K562 (cell line): ENCODE measurements at regions not wholly inside any gene's neighbourhood (a gene's known extent, or its start where the extent isn't known, plus 50 kb on each side); places are given as distances from the start of the nearest gene placed in this dataset.

Experiments used
- CBFB ChIP-seq: sonication (generic); formaldehyde crosslinking; IDR thresholded peaks from 2 replicates; pipeline ENCODE4 v1.4.0; 2020; ENCODE audit warnings: mild to moderate bottlenecking, missing genetic modification reagents
- CBX8 ChIP-seq: fragments of 200-600 bp; sonication (generic); IDR thresholded peaks from 2 replicates; pipeline ENCODE4 v1.6.1; 2012; ENCODE audit warnings: borderline replicate concordance, mixed run types, low read depth, mild to moderate bottlenecking, moderate library complexity, mixed read lengths, low read length, control low read depth, inconsistent platforms; ENCODE audit not compliant: poor library complexity, severe bottlenecking; ENCODE audit errors: extremely low read depth
- CHAMP1 ChIP-seq: fragments of 450-650 bp; IDR thresholded peaks from 2 replicates; pipeline ENCODE4 v1.6.1; 2016; ENCODE audit warnings: mild to moderate bottlenecking
- FOXO4 ChIP-seq: fragments of 450-650 bp; formaldehyde crosslinking; IDR thresholded peaks from 2 replicates; pipeline ENCODE4 v1.4.0; 2020; ENCODE audit warnings: mild to moderate bottlenecking, moderate library complexity
- MAFK ChIP-seq: IDR thresholded peaks from 2 replicates; pipeline ENCODE4 v1.6.1; 2011; ENCODE audit warnings: low read length, improper control_type of control experiment
- MTA2 ChIP-seq: fragments of 450-650 bp; IDR thresholded peaks from 2 replicates; pipeline ENCODE4 v1.6.1; 2016; ENCODE audit warnings: low read depth
- NFYB ChIP-seq: IDR thresholded peaks from 2 replicates; pipeline ENCODE4 v1.6.1; 2011; ENCODE audit warnings: mild to moderate bottlenecking, moderate library complexity; ENCODE audit not compliant: insufficient read length; ENCODE audit errors: extremely low read depth
- RAD21 ChIP-seq, 2 experiments: fragments of 250-450 bp in 1 of 2; fragments of 450-650 bp in 1 of 2; sonication (Bioruptor Pico) in 1 of 2; formaldehyde crosslinking in 1 of 2; IDR thresholded peaks in 1 of 2; conservative IDR thresholded peaks in 1 of 2; 2 replicates each; pipeline versions ENCODE4 v1.4.0 to v1.8.0; 2020 to 2022; ENCODE audit warnings: mild to moderate bottlenecking in 2 of 2, moderate library complexity in 1 of 2
- SOX6 ChIP-seq: fragments of 450-650 bp; IDR thresholded peaks from 2 replicates; pipeline ENCODE4 v1.6.1; 2014; ENCODE audit warnings: mild to moderate bottlenecking
- WHSC1 ChIP-seq: IDR thresholded peaks from one replicate; pipeline ENCODE4 v1.6.1; 2012; ENCODE audit warnings: low read length, control low read depth, inconsistent platforms
- YY1 ChIP-seq, 3 experiments: IDR thresholded peaks; 2 replicates each; pipeline ENCODE4 v1.6.1; 2011; ENCODE audit warnings: low read length in 2 of 3, mild to moderate bottlenecking in 2 of 3, moderate library complexity in 2 of 3, borderline replicate concordance in 1 of 3, control low read depth in 1 of 3, low read depth in 1 of 3; ENCODE audit not compliant: insufficient read depth in 3 of 3, insufficient replicate concordance in 2 of 3, control insufficient read depth in 1 of 3, insufficient read length in 1 of 3; ENCODE audit errors: extremely low read depth in 1 of 3
- ZC3H4 ChIP-seq: sonication (generic); formaldehyde crosslinking; IDR thresholded peaks from 2 replicates; pipeline ENCODE4 v1.9.0; 2021; ENCODE audit warnings: missing genetic modification reagents, borderline replicate concordance
- ZNF280A ChIP-seq: fragments of 450-650 bp; IDR thresholded peaks from 2 replicates; pipeline ENCODE4 v1.6.1; 2018; ENCODE audit warnings: mild to moderate bottlenecking, low read depth; ENCODE audit not compliant: partially characterized antibody
- ZNF77 ChIP-seq: fragments of 250-450 bp; sonication (Bioruptor Pico); IDR thresholded peaks from 2 replicates; pipeline ENCODE4 v1.5.0; 2020
- ZZZ3 ChIP-seq: fragments of 450-650 bp; IDR thresholded peaks from 2 replicates; pipeline ENCODE4 v1.6.1; 2016; ENCODE audit warnings: antibody characterized with exemption, mild to moderate bottlenecking, moderate library complexity
- TF ChIP-seq, protein P1 (sequence below): fragments of 250-450 bp; sonication (Bioruptor Pico); IDR thresholded peaks from 2 replicates; pipeline ENCODE4 v1.8.0; 2021; ENCODE audit warnings: borderline replicate concordance, mild to moderate bottlenecking, moderate library complexity; ENCODE audit not compliant: poor library complexity, severe bottlenecking
- TF ChIP-seq, protein P2 (sequence below), 3 experiments: IDR thresholded peaks in 2 of 3; conservative IDR thresholded peaks in 1 of 3; 2 replicates each; pipeline ENCODE4 v1.5.1; 2011 to 2012; ENCODE audit warnings: low read length in 3 of 3, mild to moderate bottlenecking in 3 of 3, control low read depth in 2 of 3, improper control_type of control experiment in 1 of 3, inconsistent platforms in 1 of 3, low read depth in 1 of 3, mixed read lengths in 1 of 3, moderate library complexity in 1 of 3; ENCODE audit not compliant: insufficient read depth in 2 of 3

GRCh38 chr4:55184600-55185523 lies 59.5 kb upstream of the KDR start (continued):
- TF ChIP-seq, protein P1, sequence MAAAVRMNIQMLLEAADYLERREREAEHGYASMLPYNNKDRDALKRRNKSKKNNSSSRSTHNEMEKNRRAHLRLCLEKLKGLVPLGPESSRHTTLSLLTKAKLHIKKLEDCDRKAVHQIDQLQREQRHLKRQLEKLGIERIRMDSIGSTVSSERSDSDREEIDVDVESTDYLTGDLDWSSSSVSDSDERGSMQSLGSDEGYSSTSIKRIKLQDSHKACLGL (CRISPR knock-in tag), result no peak
- TF ChIP-seq CBX8 (no peak), FOXO4 (no peak), ZC3H4 (CRISPR knock-in tag) (no peak), CHAMP1 (no peak), RAD21 (CRISPR knock-in tag; conservative IDR thresholded peaks at IDR 0.05 in 1 of 2, IDR thresholded peaks at IDR 0.05 in 1 of 2) (peak; percentile 61), WHSC1 (no peak), SOX6 (0 out of 2 replicates have a peak, but pooled peaks have one; percentile 14), MAFK (no peak), MTA2 (no peak), YY1 (IDR thresholded peaks at IDR 0.05; ENCODE audit: borderline replicate concordance in 1 of 3, control insufficient read depth in 1 of 3, extremely low read depth in 1 of 3, insufficient read depth in 3 of 3, insufficient read length in 1 of 3, insufficient replicate concordance in 2 of 3, low read depth in 1 of 3, low read length in 2 of 3) (peak in 1 of 3 experiments; percentile 63), ZNF280A (no peak), ZNF77 (no peak), ZZZ3 (no peak), CBFB (CRISPR knock-in tag) (no peak), NFYB (no peak)
- TF ChIP-seq, protein P2, sequence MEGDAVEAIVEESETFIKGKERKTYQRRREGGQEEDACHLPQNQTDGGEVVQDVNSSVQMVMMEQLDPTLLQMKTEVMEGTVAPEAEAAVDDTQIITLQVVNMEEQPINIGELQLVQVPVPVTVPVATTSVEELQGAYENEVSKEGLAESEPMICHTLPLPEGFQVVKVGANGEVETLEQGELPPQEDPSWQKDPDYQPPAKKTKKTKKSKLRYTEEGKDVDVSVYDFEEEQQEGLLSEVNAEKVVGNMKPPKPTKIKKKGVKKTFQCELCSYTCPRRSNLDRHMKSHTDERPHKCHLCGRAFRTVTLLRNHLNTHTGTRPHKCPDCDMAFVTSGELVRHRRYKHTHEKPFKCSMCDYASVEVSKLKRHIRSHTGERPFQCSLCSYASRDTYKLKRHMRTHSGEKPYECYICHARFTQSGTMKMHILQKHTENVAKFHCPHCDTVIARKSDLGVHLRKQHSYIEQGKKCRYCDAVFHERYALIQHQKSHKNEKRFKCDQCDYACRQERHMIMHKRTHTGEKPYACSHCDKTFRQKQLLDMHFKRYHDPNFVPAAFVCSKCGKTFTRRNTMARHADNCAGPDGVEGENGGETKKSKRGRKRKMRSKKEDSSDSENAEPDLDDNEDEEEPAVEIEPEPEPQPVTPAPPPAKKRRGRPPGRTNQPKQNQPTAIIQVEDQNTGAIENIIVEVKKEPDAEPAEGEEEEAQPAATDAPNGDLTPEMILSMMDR (IDR thresholded peaks at IDR 0.05 in 2 of 3, conservative IDR thresholded peaks at IDR 0.05 in 1 of 3; ENCODE audit: insufficient read depth in 2 of 3, low read depth in 1 of 3, low read length in 3 of 3), result peak; percentile 57 to 77 (median 66)
